GM11168 (cell line): ENCODE measurements at regions not wholly inside any gene's neighbourhood (a gene's known extent, or its start where the extent isn't known, plus 50 kb on each side); places are given as distances from the start of the nearest gene placed in this dataset.

Experiments
- in situ Hi-C: fragments of 300-500 bp; cut with MboI; formaldehyde crosslinking; loops from one replicate; pipeline ENCODE4 v1.12.0; 2022; ENCODE audit warnings: low sequenced_read_pairs; ENCODE audit not compliant: unreplicated experiment

- in situ Hi-C loops: no loop called here
Measured at GRCh38 chr17:33802349-33803198, 452.5 kb upstream of the CCL2 start.

DNA sequence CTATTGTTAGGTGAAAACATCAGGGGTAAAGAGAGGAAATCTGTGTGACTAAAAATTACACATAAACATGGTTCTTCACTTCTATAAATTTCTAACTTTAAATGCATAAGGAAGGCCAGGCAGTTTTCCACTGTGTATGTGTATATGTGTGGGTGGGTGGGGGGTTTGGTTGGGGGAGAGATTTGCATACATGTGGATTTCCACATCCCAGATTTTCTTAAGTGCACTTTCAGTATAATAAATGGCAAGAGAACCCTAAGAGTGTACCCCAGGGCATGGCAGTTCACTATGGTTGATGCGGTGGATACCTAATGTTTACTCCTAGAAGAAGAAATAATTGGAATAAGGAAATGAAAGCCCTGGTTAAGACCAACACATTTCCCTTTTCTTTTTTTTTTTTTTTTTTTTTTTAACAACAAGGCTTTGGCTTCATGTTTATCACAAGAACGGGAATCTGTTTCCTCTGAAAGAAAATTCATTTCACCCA lies 451.8 kb upstream of the CCL2 start:
- in situ Hi-C loops: no loop called here

DNA sequence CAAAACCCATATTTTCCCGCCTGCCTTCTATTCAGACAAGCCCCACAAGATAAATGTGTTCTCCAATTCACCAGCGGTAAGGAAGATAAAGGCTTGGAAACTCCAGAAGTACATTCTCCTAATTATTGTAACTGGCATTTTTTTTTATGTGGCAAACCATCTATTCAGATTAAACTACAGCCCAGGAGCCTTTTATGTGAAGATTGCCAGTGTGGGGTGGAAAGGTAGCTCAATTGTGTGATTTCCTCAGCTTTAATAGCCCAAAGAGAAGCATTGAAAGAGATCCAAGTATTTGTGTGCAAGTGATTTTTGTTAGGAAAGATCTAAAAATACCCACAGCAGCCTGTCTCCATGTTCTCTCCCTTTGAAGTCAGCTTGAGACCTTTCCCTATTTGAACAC lies 451.4 kb upstream of the CCL2 start:
- in situ Hi-C loops: no loop called here

DNA sequence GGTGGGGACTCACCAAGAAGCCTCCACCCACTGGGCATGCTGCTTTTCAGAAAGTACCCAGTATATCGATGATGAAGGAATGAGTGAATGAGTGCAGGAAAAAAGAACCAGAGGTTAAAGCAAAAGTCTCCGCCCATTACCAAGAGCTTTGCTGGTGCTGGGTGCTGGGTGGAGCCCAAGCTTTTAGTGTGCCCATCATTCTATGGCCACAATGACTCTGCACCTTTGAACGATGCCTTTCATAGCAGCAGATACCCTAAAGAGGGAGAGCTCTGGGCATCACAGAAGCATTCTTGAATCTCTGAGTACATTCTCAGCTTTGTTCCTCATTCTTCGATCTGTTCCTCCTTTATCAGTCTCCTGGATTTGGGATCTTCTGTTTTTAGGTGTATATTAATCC lies 450.7 kb upstream of the CCL2 start:
- in situ Hi-C loops: no loop called here

DNA sequence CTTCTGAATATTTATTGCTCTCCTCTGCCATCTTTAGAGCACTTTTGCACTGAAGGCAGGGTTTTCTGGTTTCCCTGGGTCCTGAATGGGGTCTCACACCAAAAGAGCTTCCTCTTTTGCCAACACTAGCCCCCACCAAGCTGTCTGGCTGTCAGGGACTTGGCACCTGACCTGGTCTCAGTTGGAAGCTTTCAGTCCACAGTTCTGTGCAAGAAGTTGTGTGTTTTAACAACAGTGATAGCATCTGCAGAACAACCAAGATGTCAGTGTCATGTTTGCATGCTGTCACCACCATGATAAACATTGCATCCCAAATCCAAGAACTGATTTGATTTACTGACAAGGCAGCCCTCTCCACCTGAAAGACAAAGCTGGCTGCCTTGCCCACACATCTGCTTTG lies 448.5 kb upstream of the CCL2 start:
- in situ Hi-C loops: no loop called here

- in situ Hi-C loops: no loop called here
Measured at GRCh38 chr17:33809748-33810147, 445.3 kb upstream of the CCL2 start.

GRCh38 chr17:33811004-33811760 lies 443.9 kb upstream of the CCL2 start:
- in situ Hi-C loops: no loop called here

- in situ Hi-C loops: no loop called here
Measured at GRCh38 chr17:33811984-33812577, 443.0 kb upstream of the CCL2 start.

DNA sequence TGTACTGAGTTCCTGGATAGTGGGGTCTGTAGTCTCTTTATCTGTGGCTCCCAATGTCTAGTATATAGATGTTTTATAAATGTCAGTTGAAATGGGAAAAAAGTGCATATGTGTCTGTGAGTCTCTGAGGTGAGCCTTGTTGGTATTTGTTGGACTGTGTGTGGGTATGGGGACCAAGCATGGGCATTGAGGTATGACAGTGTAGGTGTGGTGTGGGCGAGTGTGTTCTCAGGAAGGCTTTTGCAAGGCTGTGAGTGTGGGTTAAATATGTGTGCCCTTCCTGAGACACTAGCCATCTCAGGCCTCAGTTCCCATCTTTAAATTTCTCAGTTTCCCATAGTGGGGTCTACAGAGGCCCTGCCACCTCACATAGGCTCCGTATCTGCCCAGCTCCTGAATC lies 440.2 kb upstream of the CCL2 start:
- in situ Hi-C loops: no loop called here

GRCh38 chr17:33816036-33816435 lies 439.0 kb upstream of the CCL2 start:
- in situ Hi-C loops: no loop called here

DNA sequence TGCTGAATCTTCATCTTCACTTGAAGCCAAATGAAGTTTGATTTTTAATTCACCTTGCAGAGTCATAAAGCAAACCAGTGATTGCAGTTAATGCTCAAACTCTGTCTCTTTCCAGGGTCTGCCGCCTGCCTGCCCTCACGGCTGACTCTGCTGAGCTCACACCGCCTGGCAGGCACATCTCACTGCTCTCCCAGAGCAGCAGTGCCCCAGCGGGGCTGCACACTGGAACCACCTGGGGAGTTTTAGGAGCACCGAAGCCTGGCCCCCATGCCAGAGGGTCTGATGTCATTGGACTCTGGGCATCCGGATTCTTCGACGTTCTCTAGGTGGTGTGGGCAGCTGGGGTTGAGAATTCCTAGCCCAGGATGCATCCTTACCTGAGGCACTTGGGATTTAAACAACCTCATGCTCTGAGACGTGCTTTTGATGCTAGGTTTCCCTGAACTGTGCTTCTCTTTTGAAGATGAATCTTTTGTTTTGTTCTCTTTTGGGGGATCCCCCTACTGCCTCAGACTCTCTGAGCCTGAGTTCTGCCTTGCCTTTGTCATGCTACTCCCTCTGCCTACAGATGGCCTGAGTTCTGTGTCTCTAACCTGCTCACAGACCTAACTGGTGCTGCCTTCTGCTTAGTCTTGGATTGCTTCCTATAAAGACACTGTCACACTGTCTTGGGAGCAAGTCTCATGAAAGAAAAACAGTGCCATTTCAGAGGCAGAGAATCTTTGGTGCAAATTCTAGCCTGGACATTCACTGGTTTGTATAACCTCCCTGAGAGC lies 438.1 kb upstream of the CCL2 start:
- in situ Hi-C loops: no loop called here

GRCh38 chr17:33819539-33819938 lies 435.5 kb upstream of the CCL2 start:
- in situ Hi-C loops: no loop called here

DNA sequence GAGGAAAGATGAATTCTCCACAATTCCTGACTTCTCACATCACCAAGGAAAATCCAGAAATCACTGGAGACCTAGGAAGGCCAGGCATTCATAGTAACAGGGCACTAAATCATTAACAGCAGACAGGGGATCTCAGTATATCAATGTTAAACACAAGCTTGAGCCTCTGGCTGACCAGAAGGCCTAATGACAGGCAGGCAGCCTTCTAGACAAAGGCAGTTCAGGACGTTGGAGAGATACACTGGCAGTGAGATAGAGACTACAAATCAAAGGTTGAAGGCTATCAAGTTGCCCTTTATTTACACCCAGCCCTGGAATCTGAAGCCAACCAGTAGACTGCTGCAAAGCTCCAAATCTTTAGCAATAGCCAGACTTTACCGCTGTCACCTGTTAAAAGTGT lies 422.8 kb upstream of the CCL2 start:
- in situ Hi-C loops: no loop called here

DNA sequence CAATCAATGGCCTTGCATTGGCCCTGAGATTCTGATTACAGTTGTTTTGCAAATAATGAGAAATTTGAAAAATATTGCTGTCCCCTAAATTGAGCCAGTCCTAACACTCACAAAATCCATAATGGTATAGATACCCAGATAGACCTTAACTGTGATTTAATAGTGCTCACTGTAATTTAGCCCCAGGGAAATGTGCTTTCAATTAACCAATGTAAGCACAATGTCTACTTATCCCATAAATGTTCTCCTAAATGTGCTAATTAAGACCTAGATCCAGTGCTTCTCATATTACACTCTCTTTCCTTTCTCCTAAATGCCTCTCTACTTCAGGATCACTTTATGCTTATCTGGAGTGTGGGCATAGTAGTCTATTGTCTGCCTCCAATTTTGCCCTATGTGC lies 417.8 kb upstream of the CCL2 start:
- in situ Hi-C loops: no loop called here

GRCh38 chr17:33838281-33838680 lies 416.8 kb upstream of the CCL2 start:
- in situ Hi-C loops: no loop called here

- in situ Hi-C loops: no loop called here
Measured at GRCh38 chr17:33847900-33848299, 407.2 kb upstream of the CCL2 start.

- in situ Hi-C loops: no loop called here
Measured at GRCh38 chr17:33848433-33848832, 406.7 kb upstream of the CCL2 start.

- in situ Hi-C loops: no loop called here
Measured at GRCh38 chr17:33854596-33854995, 400.5 kb upstream of the CCL2 start.

DNA sequence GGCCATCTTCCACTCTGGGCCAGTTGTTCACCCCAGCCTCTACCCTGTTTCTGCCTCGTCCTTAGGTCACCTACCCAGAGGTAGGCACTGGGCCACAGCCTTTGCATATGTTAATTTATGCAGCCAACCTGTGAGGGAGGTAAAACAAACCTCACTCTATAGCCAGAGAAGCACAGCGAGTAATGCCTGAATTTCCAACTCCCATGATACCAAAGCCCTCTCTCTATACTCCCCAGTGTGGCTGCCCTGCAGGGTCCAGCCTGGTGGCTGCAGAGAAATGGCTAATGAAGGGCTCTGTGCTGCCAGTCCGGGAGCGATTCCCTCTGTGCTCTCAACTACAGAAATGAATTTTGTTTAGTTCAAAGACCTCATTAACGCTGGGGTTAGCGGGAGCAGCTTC lies 397.0 kb upstream of the CCL2 start:
- in situ Hi-C loops: no loop called here

DNA sequence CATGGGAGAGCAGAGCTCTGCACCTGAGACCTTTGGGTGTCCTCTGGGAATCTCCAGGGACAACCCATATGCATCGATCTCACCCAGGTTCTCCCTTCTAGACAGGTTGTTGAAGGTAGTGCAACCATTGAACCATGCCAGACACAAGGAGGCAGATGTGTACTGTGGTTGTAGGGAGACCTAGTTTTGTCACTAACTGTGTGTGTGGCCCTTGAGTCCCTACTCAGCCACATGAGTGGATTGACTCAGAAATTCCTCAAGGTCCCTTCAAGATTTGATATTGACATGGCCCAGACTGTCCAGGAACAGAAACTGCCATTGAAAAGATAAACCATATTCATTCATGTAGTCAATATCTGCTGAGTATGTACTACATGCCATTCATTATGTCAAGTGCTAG lies 396.4 kb upstream of the CCL2 start:
- in situ Hi-C loops: no loop called here
